Activated CD4-positive, alpha-beta T cell treated with anti-CD3 and anti-CD28 coated beads, Interleukin-2, amount 50 U/mL, for 16 hours (primary cell): ENCODE measurements at regions not wholly inside any gene's neighbourhood (a gene's known extent, or its start where the extent isn't known, plus 50 kb on each side); places are given as distances from the start of the nearest gene placed in this dataset.
"Not testable (repeated sequence)": the region's sequence is repeated elsewhere in the genome, so short reads cannot be mapped to it uniquely, and the experiment has no call there.

Experiments used
- DNase-seq: peaks from one replicate; pipeline ENCODE4 v3.0.0-alpha.2; 2020

DNA sequence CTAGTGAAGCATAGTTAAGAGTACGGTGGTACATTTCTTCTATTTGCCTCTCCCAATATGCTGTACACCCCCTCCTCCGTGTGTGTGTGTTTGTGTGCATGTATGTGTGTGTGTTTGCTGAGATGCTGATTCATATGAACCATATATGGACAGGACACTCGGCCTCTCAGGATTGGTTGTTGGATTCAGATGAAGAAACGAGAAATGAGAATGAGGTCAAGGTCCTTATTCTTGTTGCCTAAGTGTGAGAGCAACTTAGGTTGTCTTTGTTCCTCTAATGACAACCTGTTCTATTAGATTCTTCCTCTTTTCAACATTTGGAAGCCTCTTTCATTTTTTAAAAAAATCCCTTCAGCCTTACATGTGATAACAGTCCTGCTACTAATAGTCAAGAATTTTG is 1387.6 kb downstream of the STIM2 start:
- DNase-seq, result no peak

DNA sequence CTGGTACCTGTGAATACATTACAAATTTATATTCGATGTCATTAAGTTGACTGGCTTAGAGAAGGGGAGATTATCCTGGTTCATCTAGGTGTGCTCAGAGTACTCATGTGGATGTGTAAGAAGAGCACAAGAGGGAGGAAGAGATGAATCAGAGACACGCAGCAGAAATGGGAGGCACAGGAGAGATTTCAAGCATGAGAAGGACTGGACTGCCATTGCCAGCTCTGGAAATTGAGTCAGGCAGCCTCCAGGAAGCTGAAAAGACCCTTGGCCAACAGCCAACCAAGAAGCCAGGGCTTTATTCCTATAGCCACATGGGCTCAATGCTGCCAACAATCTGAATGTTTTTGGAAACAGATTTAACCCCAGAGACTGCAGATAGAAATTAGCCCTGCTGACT is 1390.0 kb downstream of the STIM2 start:
- DNase-seq, result no peak

DNA sequence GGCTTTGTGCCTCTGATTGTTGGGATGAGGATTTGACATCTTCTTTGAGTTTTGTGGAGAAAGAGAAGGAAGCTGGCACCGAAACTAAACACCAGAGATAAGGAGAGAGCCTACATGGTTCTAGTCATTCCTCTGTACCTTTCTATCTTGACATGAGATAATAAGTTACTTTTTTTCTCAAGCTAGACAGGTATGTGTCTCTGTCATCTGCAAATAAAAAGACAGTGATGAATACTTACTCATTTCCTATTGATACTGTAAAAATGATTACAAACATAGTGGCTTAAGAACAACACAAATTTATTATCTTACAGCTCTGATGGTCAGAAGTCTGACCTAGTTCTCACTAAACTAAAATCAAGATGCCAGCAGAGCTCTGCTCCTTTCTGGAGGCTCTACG is 1391.2 kb downstream of the STIM2 start:
- no peak for DNase-seq

DNA sequence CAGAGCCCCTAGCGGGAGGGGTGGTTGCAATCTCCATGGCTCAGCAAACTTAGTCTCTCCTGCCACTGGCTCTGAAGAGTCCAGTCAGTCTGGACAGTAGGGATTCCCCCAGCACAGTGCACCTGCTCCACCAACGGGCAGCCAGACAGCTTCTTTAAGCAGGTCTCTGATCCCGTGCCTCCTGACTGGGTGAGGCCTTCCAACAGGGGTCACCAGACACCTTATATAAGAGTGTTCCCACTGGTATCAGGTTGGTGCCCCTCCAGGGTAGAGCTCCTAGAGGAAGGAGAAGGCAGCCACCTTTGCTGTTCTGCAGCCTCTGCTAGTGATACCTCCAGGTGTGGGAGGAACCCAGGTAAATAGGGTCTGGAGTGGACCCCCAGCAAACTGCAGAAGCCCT is 1393.4 kb downstream of the STIM2 start:
- DNase-seq, result no peak

DNA sequence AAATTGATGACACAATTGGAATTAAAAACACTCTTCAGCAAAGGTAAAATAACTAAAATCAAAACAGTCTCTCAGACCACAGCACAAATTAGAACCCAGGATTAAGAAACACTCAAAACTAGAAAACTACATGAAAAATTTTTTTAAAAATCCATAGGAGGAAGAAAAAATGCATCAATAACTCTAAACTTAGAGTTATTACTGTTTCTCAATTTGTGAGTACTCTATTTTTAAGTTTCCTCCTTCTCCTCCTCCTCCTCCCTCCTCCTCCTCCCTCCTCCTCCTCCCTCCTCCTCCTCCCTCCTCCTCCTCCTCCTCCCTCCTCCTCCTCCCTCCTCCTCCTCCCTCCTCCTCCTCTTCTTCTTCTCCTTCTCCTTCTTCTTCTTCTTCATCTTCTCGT is 1395.7 kb downstream of the STIM2 start:
- DNase-seq, result no peak

DNA sequence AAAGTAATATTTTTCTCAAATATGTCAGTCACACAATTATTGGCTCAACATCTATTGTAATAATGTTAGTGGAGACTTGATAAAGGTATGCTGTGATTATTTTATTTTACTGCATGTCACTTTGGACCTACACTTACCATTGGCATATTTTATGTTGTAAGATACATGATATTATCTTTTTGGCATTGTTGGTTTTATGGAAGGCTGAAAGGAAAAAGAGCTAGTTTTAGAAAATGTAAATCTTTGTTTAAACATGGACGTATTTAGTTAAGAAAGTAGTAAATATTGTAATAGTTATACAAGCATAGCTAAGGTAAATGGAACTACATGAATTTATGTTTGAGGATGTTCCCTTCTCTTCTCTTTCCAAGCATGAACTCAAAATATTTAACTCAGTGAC is 1399.3 kb downstream of the STIM2 start:
- DNase-seq, result no peak

DNA sequence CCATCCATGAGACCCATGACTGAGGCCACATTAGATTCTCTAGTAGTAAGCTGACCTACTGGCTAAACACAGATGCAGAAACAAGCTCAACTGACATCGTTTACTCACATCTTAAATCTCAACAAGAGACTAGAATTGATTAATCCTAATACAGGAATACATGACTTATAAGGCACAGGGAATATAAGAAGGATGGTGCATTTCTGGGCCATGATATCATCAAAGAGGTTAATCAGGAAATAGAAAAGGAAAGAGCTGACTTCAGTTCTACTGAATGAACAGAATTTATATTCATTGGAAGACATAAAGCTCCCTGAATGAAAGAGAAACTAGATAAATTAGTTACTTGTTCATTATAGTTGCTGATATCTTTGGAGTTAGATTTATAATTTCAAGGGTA is 1406.5 kb downstream of the STIM2 start:
- no peak for DNase-seq

DNA sequence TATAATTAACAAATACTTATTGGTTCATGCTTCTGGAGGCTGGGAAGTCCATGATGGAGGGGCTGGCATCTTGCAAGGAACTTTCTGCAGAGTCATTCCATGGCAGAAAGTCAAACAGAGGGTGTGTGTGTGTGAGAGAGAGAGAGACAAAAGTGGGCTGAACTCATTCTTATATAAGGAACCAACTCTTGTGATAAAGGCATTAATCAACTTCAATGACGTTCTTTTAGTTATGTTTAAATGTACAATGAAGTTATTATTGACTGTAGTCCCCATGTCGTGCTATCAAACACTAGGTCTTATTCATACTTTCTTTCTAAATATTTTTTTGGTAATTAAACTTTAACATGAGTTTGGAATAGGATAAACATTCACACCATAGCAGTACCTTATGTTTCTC is 1408.8 kb downstream of the STIM2 start:
- DNase-seq, result no peak

DNA sequence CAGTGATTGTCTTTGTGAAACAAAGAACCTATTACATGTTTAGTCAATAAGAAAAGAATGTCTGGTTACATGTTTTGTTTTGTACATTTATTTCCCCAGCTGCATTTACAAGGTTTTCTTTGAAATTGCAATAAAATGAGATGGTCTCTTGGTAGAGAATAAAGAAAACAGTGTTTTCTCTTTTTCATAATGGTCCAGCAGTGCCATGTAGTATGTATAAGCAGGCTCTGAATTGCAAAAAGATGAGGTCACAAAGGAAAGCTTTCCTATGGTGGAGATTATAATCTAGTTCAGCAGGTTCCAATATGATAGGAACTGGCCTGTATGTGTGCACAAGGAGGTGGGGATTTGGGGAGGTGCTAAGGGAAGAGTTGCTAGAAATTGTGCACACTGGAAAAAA is 1417.3 kb downstream of the STIM2 start:
- no peak for DNase-seq

DNA sequence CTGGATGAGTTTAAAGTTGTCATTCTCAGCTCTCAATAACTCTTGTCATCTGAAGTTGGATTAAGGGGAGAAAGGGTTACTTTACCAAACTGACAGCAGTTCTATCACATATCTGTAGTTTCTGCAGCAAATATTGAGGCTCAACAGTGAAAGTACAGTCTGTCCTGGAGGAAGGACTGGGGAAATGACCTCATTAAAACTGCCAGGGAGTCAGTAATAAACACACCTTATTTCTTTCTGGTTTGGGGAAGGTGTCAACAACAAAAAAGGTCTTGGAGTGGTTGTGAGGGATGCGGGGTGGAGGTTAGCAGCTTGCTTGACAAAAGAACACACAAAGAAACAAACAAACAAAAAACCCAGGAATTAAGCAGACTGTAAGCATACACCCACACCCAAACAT is 1418.0 kb downstream of the STIM2 start:
- DNase-seq, result no peak

DNA sequence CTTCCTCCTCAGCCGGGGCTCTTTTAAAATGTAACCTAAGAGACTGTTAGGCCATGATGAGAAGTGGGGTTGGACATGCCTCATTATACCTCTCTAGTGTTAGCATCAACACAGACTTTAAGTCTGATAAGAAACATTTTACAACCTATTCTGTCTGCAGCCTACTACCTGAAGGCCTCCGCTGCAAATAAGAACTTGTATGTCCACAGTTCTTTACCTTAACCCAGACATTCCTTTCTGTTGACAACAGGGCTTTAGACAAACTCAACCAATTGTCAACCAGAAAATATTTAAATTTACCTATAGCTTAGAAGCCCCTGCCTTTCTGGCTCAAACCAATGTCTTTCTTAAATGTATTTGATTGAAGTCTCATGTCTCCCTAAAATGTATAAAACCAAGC is 1418.6 kb downstream of the STIM2 start:
- DNase-seq, result no peak

DNA sequence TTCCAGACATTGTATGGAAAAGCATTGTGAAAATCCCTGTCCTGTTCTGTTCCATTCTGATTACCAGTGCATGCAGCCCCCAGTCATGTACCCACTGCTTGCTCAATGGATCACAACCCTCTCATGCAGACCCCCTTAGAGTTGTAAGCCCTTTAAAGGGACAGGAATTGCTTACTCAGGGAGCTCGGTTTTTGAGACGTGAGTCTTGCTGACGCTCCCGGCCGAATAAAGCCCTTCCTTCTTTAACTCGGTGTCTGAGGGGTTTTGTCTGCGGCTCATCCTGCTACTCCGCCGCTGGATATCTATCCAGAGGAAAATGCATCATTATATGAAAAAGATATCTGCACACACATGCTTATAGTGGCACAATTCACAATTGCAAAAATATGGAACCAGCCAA is 1425.6 kb downstream of the STIM2 start:
- not testable (repeated sequence) for DNase-seq

DNA sequence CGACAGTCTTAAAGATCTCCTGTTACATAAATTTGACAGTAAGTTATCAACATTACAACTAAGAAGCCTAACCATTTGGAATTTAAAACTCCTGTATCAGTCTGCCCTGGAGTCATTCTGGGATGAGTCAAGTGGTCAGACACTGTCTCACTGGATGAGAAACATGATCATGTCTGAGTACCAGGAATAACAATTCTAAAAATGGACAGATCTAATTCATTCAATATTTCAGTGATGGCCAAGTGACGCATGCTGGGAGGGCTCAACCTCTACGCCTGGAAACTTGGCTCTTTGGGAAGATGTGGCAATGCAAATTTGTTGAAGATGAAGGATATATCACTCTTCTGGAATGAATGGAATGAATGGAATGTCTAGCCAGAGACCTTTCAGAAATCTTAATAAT is 1427.2 kb downstream of the STIM2 start:
- no peak for DNase-seq

DNA sequence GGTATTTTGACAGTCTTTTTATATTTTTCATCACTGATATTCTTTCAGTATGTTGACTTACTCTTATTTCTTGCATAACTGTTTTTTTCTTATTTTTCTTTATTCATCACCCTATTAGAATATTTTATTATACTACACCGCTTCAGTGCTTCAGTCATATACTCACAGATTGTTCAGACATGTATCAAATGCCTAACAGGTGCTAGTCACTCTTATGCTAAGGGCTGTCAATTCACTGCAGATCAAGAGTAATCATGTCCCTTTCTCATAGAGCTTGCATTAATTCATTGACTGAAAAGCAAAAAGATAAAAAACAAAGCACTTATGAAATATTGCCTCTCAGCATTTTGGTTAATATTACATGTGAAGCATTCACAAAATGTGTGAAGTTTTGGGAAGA is 1435.6 kb downstream of the STIM2 start:
- DNase-seq, result no peak

DNA sequence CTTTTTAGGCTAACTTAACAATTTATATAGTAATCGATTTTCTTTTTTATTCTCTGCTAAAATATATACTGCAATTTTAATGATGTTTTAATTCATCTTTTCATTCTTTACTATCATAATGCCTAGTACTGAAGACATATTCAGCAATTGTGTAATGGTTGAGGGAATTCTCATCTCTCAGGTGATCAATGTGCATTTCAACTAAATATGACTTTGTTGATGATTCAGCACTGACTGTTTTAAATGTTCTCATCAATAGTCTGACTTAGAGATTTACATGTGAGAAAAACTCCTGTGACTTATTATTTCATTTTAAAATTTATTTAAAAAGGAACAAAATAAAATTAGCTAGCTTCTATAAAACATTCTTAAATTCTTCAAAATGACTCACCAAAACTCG is 1450.3 kb downstream of the STIM2 start:
- DNase-seq, result no peak

DNA sequence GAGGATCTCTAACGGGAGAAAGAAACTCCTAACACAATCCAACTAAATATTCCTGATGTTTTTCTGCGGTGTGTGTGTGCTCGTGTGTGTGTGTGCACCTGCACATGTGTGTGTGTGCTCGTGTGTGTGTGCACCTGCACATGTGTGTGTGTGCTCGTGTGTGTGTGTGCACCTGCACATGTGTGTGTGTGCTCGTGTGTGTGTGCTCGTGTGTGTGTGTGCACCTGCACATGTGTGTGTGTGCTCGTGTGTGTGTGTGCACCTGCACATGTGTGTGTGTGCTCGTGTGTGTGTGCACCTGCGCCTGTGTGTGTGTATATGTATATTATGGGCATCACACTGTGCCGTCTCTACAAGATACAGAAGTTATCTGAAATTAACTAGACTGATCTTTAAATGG is 1451.9 kb downstream of the STIM2 start:
- not testable (repeated sequence) for DNase-seq

DNA sequence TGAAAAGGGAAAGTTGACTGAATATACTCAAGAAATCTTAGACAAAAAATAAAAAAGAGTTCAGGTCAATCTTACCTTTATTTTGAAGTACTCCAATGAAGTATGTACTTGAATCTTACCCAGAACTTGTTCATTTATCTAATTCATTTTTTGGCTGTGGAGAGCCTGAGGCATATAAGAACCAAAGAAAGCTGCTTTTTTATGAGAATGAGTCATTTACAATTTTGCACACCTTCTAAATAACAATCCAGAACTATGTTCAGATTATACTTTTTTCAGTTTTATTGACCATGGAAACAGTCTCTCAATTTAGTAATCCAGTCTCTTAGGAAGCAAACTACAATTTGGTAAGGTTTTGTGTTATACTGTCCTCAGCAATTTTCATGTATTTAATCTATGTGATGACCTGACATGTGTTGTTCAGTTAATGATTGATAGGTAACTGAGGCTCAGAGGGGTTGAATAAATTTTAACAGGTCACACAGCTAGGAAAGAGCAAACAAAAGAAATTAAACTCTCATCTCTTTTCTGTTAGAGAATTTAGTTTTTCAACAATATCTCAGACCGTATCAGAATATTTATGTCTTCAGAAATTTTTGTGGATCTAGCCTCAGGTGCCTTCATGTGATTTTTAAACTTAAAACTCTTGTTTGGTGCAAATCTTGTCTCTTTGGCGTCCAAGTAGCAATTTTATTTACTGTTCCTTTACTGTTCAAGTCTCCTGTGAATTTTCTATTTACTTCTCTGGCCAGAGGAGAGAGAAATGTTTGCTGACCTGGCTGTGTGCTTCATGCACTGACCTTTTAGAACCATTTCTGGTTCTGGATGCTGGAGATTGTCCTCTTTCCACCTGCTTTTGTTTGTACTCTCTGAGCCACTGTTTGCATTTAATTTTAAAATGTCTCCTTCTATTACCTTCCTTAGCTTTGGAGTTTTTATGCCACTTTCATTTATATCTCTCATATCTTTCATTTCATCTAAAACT is 1453.4 kb downstream of the STIM2 start:
- DNase-seq, result no peak

DNA sequence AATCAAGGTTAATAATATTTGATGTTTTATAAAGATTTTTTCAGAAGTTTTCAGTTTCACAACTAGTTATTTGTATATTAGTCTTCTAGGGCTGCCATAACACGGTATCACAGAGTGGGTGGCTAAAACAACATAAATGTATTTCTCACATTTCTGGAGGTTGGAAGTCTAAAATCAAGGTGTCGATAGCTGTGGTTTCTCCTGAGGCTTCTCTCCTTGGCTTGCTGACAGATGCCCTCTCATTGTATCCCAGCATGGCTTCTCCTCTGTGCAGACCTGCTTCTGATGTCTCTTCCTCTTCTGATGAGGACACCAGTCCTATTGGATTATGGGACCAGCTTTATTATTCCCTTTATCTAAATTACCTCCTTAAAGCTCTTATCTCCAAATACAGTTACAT is 1456.6 kb downstream of the STIM2 start:
- DNase-seq, result no peak

DNA sequence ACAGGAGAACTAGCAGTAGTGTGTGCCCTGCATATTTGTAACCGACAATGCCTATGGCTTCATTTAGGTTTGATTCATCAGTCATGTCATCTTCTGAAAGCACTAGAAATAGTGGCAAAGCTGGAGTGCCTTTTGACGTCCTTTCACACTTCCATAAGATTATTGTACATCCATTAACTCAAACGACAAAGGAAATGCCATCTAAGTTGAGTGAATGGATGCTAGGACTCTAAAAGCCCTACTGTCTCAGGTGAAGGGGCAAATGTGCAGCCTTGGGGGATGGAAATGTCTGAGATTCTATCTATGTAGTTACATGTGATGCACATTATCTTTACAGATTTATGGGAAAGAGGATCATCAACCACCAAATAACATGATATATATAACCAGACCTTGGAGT is 1473.6 kb downstream of the STIM2 start:
- DNase-seq, result no peak

DNA sequence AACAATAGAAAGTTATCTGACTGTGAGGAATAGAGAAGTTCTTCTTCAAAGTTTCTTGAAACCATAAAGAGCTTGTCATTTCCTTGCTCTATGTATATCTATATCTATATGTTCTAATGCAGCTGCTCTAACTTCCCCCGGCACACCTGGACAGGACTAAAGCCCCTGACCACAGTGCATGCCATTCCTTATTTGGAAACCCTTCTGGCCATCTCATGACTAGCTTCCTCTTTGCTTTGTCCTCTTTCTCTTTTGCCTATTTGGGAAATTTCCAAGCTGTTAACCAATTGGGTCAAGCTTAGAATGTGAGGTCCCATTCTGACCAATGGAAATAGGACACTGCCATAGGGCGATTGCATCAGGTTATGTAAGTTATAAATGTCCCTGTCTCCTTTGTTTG is 1481.1 kb downstream of the STIM2 start:
- no peak for DNase-seq

DNA sequence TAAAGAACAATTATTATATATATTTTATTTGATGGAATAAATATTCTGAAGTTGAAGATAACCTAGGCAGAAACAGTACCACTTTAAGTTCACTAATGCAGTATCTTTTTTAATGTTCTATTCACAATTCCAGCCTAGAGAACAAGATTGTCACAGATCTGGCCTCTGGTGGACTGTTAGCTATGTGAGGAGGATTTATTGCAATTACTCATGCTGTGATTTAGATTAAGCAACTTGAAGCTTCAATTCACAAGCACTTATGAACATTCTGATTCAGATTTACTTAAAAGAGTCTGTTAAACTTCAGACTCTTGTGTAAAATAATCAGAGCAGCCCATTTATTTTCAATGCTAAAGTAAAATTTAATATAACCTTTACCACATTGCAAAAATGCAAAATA is 1489.8 kb downstream of the STIM2 start:
- no peak for DNase-seq

DNA sequence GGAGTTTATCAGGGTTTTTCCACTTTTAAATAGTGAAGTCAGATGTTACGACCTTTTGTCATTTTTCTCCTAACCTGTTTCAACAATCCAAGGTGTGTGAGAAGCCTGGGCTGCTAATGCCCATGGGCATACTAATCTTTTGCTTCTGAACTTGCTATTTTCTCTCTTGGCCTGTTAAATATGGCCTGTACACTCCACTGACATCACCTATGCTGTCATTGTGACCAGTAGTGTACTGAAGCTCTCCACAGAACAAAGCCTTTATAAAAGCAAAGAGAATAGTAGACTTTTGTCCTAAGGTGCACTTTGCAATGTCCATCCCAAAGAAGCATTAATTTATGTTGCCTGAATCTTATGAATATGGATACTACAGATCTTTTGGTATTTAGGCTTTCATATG is 1490.5 kb downstream of the STIM2 start:
- no peak for DNase-seq

DNA sequence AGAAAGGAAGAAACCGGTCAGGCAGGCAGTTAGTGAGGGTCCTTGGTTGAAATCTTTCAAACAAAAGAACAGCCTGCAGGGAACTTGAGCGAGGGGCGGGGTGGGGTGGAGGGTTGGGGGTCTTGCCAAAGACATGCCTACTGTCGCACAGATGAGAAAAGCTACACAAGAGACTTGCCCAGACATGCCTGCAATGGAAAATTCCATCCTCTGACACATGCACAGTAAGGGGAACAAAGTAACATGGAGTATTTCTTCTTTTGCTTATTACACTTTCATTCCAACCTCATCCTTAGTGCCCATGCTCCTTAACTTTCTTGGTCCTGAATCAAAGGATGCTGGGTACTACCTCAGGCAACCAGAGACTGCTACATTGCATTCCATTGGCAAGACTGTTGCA is 1491.2 kb downstream of the STIM2 start:
- DNase-seq, result no peak

DNA sequence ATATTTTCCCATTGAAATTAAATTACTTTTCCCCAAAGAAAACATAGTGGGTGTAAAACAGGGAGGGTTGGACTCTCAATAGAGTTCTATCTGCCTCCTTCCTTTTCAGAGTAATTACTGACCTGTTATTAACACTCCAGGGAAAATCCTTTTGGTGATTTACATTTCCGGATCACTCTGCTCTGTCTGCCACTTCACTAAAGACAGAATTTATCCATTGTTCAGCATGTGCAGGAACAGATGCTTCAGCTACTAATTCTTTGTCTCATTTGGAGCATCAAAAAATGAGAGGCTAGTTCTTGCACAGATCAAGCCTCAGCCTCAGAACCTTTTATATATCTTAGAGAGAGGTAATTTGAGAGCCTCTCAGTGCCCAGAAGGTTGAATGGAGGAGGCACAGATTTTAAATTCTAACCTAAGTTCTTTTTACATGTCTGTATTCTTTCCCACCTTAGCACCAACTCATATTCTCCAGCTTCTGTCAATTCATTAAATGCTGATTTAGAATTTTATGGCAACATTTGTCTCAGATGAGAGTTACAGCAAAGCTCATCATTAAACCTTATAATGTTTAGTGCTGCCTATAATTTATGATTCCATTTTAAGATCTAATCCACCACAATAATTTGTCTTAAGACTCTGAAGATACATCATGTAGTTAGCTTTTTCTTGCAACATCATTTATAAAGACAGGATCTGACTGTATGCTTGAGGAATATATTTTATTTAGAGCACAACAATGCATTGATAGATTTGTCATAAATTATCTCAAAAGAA is 1494.4 kb downstream of the STIM2 start:
- DNase-seq, result no peak
